GM21717 (cell line): ENCODE measurements at regions not wholly inside any gene's neighbourhood (a gene's known extent, or its start where the extent isn't known, plus 50 kb on each side); places are given as distances from the start of the nearest gene placed in this dataset.
"Not testable (repeated sequence)": the region's sequence is repeated elsewhere in the genome, so short reads cannot be mapped to it uniquely, and the experiment has no call there.

Source experiments
- ATAC-seq: cut with Tn5 transposase; IDR thresholded peaks from one replicate; pipeline ENCODE4 v1.9.1; 2021; ENCODE audit warnings: mild to moderate bottlenecking, moderate library complexity; ENCODE audit not compliant: unreplicated experiment

DNA sequence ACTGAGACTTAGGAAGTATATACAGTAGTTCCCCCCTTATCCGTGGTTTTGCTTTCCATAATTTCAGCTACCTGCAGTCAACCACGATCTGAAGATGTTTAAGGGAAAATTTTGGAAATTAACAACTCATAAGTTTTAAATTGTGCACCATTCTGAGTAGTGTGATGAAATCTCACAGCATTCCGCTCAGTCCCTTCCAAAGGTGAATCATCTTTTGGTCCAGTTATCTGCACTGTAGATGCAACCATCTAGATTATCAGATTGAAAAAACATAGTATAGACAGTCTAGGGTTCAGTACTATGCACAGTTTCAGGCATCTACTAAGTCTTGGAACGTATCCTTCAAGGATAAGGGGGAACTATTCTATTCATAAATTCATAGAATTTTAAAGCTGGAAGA, 109.0 kb downstream of the ANXA3 start:
- no peak for ATAC-seq

DNA sequence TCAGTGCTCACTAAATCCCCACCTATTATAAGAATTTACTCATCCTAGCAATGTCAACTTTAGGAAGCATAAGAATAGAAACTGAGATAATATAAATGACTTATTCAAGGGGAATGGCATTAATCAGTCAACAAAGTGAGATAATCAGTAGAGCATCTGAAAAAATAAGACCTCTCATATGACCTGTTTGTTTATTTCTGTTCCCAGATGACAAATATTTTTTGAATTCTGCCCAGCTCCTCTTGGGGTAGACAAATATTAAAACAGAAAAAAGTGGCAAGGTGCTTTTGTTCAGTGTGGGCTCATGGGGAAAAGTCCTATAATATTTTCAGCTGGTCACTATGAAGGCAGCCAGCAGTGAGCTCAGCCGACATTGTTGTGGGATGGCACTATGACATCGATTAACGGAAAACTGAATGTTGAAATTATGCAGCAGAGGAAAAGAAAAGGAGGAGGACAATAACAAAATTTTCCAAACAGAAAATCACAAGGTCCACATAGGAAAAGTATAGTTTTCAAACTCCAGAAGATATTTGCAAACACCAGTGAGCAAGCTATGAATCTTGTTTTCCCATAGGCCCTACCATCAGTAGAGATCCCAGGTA, 109.6 kb downstream of the ANXA3 start:
- no peak for ATAC-seq

DNA sequence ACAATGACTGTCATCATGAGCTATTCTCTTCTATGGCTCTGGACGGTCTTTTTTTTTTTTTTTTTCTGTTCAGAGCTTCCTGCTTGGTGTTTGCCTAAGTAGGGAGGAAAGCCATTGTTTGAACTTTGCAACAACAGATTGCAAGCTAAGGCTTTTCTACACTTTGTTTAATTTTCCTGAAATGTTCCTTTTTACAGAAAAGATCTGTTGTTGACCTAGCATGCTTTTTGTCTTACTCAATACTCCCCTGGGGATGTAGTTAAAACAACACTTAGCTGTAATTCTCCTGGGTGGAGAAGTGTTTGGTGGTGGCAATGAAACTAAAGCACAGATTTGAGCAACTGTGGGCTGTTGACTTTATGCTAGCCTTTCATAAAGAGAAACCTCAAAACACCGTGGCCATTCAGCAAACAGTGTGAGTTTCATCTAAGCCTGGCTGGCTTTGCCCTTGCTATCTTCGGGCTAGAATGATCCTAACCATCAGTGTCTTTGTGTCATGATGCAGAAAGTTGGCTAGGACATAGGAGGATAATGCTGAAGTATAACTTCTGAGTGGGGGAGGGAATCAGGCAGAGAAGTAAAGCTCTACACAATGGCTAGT, 110.5 kb downstream of the ANXA3 start:
- peak; percentile 63 for ATAC-seq

DNA sequence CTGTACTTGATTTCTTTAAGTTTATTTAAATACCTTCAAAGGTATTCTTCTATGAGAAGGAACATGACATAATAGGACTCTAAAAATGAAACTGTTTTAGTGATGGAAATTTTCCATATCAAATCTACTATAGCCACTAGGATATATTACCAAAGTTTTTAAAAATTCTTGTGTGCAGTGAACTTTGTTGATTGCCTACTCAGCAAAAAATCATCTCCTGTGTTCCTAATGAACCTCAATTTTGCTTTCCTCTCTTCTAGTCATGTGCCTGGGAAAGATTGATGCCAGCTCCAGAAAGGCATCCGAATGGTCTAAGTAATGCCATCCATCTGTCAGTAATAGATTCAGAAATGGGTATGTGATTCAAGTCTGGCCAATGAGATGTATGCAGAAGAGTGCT, 111.1 kb downstream of the ANXA3 start:
- ATAC-seq: no peak

- ATAC-seq: not testable (repeated sequence)
These were observed 111.9 kb upstream of the BMP2K start for GRCh38 chr4:78664296-78664695.

GRCh38 chr4:78665216-78665770, 110.9 kb upstream of the BMP2K start:
- ATAC-seq: no peak

DNA sequence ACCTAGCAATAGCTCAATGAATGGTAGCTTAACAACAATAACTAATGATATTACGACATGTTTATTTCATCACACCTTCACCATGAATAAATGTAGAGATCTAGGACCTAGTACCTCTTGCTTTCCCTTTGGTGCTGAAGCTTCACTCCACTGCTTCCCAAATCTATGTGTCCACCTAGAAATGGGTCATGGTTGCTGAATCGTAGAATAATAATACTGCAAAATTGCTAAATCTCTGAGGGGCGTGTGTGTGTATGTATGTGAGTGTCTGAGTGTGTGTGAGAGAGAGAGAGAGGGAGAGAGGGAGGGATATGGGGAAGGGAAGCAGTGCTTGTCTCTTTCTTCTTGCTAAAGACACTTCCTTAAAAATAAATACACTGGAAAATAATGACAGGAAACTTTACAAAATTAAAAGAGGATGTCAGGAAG, 109.3 kb upstream of the BMP2K start:
- no peak for ATAC-seq

DNA sequence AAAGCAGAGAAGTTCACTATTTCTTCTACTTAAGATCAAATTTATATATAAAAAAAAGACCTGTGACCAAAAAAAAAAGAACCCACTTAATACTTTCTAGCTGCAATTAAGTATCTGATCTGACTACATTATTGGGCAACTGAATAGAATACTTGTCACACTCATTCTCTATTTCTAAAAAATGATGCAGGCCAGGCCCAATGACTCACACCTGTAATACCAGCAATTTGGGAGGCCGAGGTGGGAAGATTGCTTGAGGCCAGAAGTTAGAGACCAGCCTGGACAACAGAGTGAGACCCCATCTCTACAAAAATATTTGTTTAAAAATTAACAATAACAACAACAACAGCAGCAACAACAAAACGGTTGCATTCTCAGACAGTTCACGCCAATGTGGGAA, 108.8 kb upstream of the BMP2K start:
- peak; percentile 25 for ATAC-seq

- ATAC-seq: peak; percentile 95
These were observed 108.4 kb upstream of the BMP2K start for GRCh38 chr4:78667764-78668163.

- no peak for ATAC-seq
These were observed 106.7 kb upstream of the BMP2K start for GRCh38 chr4:78669453-78669852.

GRCh38 chr4:78671903-78672815, 104.0 kb upstream of the BMP2K start:
- no peak for ATAC-seq

GRCh38 chr4:78673337-78673736, 102.8 kb upstream of the BMP2K start:
- ATAC-seq: no peak

GRCh38 chr4:78675325-78675724, 100.8 kb upstream of the BMP2K start:
- no peak for ATAC-seq

DNA sequence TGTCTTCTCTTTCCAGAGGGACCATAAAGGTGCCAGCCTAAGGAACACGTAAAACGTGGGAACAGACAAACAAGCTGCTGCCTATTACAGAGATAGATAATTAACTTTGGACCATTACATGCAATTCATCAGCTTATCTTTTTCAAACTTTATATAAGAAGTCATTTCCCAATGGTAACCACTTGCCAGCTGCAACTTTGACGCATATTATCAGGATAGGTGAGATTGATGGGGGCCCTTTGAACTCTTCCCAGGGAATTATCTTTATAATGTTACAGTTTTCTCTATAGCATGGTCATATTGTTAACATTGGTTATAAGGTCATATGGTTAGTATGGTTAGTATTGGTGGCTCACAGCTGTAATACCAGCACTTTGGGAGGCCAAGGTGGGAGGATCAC, 94.1 kb upstream of the BMP2K start:
- ATAC-seq: no peak

GRCh38 chr4:78683352-78683751, 92.8 kb upstream of the BMP2K start:
- no peak for ATAC-seq

GRCh38 chr4:78684325-78685079, 91.6 kb upstream of the BMP2K start:
- no peak for ATAC-seq

- no peak for ATAC-seq
These were observed 88.3 kb upstream of the BMP2K start for GRCh38 chr4:78687818-78688217.

GRCh38 chr4:78688366-78688765, 87.8 kb upstream of the BMP2K start:
- ATAC-seq: no peak

DNA sequence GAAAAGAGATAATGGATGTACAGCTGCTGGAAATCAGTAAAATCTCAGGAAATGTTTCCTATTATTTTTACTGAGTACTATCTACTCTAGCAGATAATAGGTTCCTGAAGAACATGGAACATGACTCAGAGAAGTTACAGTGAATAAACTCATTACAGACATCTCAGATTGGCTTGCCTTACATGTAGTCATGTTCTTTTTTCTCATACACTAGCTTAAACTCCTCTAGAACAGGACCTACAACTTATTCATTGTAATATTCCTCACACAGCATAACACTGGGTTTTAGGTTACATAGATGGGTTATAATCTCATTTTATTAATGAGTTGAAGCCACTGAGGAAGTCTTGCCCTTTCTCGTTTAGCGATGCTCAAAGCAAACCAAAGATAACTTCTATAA, 86.9 kb upstream of the BMP2K start:
- ATAC-seq: no peak

DNA sequence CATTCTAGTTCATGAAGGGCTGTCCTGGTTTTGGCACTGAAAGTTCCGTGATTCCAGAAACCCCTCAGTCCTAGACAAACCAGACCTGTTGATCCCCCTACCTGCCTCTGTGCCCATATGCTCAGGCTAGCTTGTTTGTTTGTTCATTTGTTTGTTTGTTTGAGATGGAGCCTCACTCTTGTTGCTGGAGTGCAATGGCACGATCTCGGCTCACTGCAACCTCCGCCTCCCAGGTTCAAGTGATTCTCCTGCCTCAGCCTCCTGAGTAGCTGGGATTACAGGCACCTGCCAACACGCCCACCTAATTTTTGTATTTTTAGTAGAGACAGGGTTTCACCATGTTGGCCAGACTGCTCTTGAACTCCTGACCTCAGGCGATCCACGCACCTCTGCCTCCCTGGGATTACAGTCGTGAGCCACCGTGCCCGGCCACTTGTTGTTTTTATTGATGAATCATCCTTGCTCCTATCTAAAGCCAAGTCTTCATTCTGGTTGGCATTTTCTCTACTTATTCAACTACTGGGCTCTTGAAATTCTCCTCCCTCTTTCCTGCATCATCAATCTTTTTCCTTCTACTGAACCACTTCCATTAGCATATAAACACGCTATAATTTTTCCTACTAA, 86.3 kb upstream of the BMP2K start:
- no peak for ATAC-seq
